Retinal pigment epithelial cell (primary cell): ENCODE measurements at regions not wholly inside any gene's neighbourhood (a gene's known extent, or its start where the extent isn't known, plus 50 kb on each side); places are given as distances from the start of the nearest gene placed in this dataset.

Experiments
- DNase-seq: peaks from one replicate; pipeline ENCODE4 v3.0.0-alpha.2; 2010; ENCODE audit warnings: low read depth
- H3K4me3 ChIP-seq: 2 replicates; pipeline ENCODE4 v1.5.1; 2011; ENCODE audit warnings: mild to moderate bottlenecking, low read length, control low read depth, moderate library complexity
- CTCF ChIP-seq: conservative IDR thresholded peaks from 2 replicates; pipeline ENCODE4 v1.5.1; 2011; ENCODE audit warnings: low read depth, low read length, control low read depth, inconsistent platforms

GRCh38 chr3:88336894-88337293 is 187.1 kb downstream of the C3orf38 start:
- TF ChIP-seq CTCF = no peak
- no peak overlapping the region for H3K4me3 ChIP-seq
- DNase-seq = no peak

GRCh38 chr3:88343264-88343663 is 193.5 kb downstream of the C3orf38 start:
- H3K4me3 ChIP-seq = no peak overlapping the region
- no peak for TF ChIP-seq CTCF
- DNase-seq = no peak

GRCh38 chr3:88346643-88347042 is 196.9 kb downstream of the C3orf38 start:
- no peak overlapping the region for H3K4me3 ChIP-seq
- no peak for DNase-seq
- TF ChIP-seq CTCF = no peak

- no peak overlapping the region for H3K4me3 ChIP-seq
- no peak for DNase-seq
- TF ChIP-seq CTCF = no peak
These were observed 212.7 kb downstream of the C3orf38 start for GRCh38 chr3:88362428-88362827.

GRCh38 chr3:88364926-88365325 is 215.2 kb downstream of the C3orf38 start:
- DNase-seq = no peak
- no peak for TF ChIP-seq CTCF

GRCh38 chr3:88369337-88369736 is 219.6 kb downstream of the C3orf38 start:
- DNase-seq = no peak
- TF ChIP-seq CTCF = no peak
- no peak overlapping the region for H3K4me3 ChIP-seq

More at GRCh38 chr3:88364926-88365325, 215.2 kb downstream of the C3orf38 start:
- H3K4me3 ChIP-seq = no peak overlapping the region

- no peak overlapping the region for H3K4me3 ChIP-seq
- no peak for DNase-seq
- no peak for TF ChIP-seq CTCF
These were observed 220.0 kb downstream of the C3orf38 start for GRCh38 chr3:88369767-88370166.
